ENCODE measurements at regions not wholly inside any gene's neighbourhood (a gene's known extent, or its start where the extent isn't known, plus 50 kb on each side); places are given as distances from the start of the nearest gene placed in this dataset.

DNA sequence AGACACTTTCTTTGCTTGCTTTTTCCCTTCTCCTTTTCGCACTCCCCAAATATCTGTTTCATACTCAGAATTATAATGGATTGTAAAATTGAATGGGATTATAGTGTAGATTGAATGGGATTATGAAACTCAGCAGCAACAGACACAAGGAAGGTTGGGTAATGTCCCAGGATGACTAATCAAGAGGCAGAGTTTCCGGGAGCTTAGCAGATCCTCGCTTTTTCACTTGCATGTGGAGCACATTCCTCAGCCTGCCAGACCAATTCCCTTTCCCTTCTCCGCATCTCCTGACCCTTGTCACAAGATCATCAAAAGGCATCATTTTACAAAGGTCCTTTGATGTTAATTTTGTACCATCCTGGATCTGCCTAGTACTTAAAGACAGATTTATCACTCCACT is 55.1 kb upstream of the SLC1A1 start:
- no peak for DNase-seq

DNA sequence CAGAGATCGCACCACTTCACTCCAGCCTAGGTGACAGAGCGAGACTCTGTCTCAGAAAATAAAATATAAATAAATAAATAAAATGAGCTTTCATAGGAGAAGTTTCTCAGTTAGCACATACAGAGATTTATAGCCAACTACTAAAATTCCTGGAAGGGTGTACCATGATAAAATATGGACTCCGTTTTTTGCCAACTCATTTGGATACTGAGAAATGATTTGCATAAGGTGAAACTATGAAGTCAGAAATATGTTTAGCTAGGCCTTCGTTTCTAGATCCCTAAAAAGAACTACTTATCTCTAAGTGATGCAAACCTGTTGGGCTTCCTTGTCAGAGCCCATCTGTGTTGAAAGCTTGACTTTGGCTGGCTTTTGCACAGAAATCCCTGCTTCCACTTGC is 56.9 kb upstream of the SLC1A1 start:
- no peak for DNase-seq

DNA sequence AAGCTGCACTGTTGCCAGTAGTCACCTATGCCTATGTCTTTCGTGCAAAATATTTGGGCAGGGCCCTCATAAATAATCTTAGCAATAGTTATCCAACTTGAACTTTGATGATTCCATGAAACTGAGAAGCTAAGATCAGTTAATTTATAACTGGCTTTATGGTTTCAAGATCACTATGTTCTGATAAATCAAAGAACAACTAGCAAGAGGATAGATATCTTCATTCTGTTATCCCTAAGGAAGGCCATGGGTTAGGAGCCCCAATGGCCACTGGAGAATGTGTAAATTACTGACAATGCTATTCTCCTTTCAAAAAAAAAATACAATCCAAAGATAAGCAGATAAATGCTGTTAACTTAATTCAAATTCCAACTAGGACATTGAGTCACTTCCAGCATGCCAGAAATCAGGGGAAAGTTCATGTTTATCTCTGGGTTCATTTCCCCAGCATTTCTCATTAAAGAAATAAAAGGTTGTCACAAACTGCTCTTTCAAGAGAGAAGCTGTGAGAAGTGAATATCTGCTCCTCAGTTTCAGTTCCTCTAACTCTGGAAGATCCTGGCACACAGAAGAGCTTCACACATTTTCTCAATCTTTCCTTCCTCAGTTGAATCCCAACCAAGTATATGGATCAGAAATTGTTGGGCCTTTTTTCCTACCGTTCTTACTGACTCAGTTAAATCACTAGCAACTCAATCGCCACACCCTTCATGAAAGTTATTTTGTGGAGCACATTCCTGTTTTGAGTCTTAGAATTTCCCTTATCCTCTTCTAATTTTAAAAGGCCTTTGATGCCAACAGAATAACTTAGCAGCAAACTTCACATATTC is 59.6 kb upstream of the SLC1A1 start:
- no peak for DNase-seq

DNA sequence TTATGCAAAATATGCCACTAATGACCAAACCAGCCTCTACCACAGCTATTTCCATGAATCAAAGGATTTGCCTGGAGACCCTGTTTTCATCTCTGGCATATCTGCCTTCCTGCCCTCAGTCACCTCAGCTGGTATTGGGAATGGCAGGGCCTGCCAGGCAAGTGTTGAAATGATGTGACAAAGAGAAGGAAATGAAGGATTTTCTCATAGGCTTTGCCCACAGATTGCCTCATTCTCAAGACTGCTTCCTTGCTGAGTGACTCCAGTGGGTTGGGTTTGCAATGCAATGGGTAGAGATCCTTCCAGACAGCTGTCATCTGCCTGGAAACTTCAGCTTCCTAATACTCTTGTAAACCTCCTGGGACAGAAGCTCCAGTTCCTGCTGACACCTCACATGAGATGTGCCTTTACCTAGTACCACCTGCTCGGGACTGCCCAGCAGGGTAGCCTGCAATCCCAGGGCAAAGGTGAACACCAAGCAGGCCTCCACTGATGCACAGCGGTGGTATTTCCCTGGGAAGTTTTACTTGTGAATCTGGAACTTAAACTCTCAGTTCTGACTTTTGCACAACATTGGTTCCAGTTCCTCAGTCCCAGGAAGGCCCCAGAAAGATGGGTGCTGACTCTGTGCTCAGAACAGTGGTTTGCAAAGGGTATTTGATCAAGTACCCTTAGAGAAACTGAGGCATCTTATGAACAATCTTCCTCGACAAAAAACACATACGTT is 64.8 kb upstream of the SLC1A1 start:
- DNase-seq = no peak

DNA sequence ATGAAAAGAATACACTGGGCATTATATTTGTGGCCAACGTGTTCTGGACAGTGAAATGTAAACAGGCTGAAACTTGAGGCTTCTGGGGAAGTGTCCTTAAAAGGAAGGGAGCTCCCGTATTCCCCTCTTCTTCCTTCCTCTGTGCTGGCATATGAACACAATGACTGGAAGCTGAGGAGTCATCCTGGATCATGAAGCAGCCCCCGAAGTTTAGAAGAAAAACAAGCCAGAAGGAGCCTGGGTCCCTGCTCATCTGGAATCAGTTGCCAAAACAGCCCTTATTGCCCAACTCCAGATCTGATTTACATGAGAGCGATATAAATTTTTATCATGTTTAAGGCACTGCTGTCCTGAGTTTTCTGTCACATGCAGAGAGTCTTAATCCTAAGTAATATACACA is 65.4 kb upstream of the SLC1A1 start:
- no peak for DNase-seq

DNA sequence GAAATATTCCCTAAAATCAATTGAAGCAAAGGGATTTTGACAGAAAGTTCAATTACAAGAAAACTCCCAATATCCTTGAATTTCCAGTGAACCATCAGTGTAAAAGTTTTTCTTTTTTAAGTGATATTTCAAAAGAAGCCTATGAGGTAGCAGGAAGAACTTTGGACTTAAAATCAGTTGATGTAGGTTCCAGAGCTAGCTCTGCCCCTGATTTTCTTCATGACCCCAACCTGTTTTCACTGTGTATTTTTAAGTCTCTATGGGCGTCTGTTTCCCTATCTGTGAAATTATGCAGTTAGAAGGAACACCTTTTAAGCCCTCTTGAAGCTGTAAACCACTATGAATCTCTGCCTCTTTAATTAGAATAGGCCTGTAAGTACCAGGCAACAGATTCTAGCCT is 66.2 kb upstream of the SLC1A1 start:
- no peak for DNase-seq

DNA sequence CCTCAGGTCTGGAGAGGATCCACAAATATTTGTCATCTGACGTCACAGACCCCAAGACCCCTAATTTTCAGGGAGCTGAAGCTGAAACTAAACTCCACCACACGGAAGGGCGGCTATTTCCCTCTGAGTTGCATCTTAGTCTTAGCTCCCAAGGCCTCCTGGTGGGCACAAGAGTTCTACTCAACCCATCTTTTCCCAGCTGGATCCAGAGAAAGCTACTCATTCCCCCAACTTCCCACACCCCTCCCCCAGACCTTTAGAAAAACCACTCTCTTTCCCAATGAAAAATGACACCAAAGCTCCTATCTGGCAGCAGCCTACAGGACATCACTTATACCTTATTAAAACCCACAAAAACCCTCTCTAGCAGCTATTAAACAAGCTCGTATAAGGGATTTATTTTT is 67.1 kb upstream of the SLC1A1 start:
- DNase-seq = no peak

DNA sequence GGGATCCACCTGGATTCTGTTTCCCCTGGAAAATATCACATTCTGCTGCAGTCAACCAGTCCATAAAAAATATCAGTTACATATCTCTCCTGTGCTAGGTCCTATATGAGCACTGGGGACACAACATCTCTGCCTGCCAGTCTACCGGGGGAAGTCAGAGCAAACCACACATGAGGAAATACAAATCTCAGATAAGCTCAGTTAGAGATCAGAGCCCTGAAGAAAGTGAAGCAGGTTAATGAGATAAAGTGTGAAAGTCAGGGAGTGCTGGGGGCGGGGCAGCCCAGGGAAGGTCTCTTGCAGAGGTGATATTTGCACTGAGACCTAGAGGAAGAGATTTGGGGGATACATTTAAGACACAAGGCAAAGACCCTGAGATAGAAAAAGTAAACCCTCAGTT is 67.8 kb upstream of the SLC1A1 start:
- no peak for DNase-seq

DNA sequence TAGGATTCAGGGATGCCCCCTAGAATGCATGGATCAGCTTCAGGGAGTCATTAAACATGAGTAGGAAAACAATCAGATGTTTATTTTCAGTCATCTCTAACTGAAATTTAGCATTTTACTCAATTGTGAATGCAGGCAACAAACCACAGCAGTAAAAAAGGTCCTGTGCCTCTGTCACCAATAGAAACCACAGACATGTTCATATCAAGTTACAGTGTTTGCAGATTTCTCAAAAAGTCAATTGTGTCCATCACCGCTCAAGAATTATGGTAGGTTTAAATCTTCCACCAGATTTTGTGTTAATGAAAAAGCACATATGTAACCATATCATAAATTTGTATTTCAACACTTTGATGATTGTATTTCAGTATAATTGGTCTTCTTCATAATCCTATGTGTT is 68.4 kb upstream of the SLC1A1 start:
- DNase-seq = no peak

DNA sequence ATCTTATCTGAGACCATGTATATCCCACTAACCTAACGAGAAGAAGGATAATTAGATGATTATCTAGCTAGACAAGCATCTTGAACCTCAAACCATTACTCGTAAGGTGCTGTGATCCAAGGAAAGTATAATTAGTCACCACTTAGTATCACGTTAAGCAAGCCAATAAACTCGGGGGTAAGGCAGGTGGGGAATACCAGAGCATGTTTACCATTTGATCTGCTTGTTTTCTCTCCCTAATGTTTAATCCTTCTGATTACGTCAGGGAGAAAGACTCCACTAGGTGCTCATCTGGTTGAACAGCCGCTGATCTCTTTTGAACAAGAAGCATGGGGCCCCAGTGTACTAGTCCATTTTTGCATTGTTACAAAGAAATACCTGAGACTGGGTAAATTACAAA is 69.9 kb upstream of the SLC1A1 start:
- no peak for DNase-seq

DNA sequence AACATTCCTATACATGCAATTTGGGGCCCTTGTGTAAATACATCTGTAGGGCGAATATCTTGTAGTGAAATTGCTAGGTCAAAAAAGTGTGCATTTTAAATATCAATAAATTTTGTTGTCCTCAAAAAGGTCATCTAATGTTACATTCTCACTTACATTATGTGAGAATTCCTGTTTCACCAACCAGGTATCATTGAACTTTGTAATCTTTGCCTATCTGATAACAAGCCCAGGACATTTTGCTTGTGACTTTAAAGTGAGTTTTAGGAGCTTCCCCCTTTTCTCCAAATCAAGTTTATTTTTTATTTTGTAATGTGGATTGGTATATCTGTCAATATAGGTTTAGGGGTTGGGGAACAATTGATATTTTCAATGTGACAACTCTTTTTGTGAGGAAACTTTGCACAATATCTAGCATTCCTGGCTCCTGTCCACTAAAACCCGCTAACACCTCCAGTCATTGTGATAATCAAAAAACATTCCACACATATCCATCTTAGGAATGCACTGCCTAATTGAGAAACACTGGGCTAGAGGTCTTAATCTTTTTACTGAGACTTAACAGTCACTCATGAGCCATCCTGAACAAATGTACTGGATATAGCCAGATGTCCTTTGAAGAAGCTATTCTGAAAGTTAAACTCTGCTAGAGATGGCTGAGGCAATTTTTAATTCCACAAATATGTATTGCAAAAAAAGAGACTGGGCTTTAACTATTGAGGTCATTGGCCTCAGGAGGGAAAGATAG is 72.5 kb upstream of the SLC1A1 start:
- no peak for DNase-seq

DNA sequence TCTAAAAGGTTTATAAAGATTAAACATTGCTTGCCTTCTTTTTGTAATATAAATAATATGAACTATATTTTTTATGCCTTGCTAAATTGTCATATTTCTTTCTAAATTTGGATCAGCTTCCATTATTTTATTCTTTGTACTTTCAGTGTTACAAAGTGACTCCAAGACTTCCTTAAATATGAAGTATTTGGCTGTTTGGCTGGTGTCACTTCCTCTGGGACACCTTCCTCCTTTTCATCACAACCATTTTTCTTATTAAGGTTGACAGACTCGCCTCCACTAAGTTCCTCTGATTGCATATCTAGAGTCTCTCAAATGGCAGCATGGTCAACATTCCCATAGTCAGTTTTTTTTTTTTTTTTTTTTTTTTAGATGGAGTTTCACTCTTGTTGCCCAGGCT is 73.8 kb upstream of the SLC1A1 start:
- no peak for DNase-seq

DNA sequence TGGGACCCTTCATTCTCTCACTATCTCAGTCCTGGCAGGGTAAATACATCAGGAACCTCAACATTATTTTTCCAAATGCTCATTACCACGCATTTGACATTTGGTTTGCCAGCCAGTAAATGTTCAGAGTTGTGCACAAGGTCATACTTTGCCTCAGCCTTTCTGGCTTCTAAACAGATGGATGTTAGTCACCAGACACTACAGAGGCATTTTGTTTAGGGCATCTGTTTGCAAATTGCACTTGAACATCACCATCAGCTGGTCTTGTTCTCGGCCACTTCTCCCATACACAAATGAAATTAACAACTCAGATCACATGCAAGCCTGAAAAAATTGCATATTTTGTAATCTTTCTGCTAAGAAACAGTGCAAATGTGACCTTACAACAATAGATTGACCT is 75.0 kb upstream of the SLC1A1 start:
- DNase-seq = no peak

DNA sequence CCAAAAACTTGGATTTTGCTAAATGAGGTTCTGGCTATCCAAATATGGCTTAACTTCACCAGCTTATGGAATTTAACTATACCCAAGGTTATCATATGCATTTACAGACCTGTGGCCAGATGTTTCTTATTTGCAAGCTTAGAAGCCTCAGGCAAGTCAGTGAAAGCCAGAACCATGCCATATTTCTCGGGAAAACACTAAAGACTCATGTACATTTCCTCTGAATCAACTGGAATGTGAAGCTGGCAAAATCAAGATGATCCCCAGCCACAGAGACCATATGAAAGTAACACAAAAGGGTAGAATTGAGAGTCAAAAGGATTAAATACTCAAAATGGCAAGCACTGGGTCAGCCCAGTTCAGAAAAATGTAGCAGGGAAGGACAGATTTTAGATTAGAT is 76.4 kb upstream of the SLC1A1 start:
- DNase-seq = no peak

DNA sequence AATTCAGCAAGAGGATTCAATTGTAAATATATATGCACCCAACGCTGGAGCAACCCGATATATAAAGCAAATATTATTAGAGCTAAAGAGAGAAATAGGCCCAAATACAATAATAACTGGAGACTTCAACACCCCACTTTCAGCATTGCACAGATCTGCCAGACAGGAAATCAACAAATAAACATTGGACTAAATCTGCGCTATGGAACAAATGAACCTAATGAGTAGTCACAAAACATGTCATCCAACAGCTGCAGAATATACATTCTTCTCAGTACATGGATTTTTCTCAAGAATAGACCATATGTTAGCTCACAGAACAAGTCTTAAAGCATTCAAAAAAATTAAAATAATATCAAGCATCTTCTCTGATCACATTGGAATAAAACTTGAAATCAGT is 86.1 kb upstream of the SLC1A1 start:
- DNase-seq = no peak

DNA sequence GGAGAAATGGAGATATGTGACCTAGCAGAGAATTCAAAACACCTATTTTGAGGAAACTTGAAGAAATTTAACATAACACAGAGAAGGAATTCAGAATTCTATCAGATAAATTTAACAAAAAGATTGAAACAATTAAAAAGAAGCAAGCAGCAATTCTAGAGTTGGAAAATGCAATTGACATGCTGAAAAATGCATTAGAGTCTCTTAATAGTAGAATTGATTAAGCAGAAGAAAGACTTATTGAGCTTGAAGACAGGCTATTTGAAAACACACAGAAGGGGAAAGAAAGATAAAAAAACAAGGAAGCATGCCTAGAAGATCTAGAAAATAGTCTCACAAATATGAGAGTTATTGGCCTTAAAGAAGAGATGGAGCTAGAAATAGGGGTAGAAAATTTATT is 87.8 kb upstream of the SLC1A1 start:
- no peak for DNase-seq

DNA sequence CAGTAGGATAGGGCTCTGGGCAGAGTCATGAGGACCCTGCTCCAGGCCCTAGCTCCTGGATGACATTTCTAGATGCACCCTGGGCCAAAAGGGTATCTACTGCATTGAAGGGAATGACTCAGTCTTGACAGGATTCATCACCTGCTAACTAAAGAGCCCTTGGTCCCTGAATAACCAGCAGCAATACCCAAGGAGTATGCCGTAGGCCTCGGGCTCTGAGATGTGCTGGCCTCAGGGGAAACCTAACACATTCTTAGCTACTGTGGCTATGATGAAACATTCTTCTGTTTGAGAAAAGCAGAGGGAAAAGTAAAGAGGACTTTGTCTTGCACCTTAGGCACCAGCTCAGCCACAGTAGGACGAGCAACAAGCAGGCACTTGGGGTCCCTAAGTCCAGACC is 89.5 kb upstream of the SLC1A1 start:
- no peak for DNase-seq

DNA sequence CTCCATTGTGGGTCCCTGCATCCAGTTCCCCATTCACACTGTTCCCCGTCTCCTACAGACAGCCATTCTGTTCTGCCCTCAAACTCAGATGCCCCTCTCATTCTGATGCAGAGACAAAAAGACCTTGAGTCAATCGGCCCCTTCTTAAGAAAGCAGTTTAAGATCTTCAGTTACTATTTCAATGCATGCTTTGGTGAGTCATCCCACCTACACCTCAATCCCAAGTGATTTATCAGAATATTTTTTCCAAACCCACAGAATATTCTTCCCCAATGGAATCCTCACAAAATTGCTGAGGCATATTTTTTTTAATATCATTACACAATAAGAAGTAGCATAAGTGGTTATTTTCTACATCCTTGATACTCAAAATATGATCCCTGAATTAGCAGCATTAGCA is 92.4 kb upstream of the SLC1A1 start:
- no peak for DNase-seq

DNA sequence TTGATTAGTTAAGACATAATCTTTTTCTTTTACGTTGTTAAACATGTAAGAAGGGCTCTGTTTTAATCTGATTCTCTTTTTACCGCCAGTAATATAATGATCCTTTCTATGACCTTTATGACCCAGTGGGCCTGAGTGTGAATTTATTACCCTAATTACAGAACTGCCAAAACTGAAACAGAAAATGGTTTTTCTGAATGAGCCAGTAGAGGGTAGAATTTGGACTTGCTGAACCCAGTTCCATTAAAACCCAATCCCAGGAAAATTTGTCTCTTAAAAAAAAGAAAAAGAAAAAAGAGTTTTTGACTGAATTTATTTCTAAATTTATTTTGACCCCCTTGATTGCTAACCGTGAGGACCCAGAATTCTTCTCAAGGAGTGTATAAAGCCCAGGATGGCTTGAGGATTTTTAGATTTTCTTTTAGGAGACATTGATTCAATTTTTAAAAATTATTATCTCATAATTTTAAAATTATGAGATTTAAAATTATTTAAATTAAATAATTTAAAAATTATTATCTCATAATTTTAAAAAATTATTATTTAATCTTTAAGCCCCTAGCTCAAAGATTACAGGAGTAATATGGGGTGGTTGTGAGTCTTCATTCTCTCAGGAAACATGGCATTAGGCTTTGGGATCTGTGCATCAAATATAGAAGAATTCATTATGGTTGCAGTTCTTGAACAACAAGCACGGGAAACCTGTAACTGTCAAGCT is 94.1 kb upstream of the GLIS3 start:
- no peak for DNase-seq

DNA sequence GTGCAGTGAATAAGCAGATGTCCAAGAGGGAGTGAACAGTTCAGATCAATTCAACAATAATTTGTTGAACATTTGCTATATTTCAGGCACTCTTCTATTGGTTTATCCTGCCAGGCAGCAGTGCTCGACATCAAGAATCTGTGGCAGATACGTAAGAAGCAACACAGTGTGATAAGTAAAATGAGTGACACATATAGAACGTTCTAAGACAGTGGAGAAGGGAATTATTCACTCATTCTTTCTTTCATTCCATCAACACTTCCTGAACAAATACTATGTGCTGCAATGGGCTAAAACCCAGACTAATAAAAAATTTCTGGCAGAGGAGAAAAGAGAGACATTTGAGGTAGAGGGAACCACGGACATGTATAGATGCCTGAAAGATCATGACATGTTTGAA is 89.9 kb upstream of the GLIS3 start:
- DNase-seq = no peak

DNA sequence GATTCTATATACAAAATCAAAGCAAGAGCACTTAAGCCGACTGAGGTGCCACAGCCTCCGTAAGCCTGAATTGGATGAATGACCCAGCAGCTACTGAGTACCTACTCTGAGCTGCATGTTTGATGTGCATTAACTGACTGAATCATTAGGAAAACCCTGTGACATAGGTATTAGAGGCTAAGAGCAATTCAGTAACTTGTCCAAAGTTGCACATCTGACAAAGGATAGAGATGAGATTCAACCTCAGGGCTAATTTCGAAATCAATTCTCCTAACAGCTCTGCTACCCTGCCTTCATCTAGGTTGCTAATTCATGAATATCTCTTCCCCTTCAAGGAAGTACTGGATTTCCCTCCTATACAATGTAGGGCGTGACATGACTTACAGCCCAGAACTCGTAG is 89.1 kb upstream of the GLIS3 start:
- no peak for DNase-seq

DNA sequence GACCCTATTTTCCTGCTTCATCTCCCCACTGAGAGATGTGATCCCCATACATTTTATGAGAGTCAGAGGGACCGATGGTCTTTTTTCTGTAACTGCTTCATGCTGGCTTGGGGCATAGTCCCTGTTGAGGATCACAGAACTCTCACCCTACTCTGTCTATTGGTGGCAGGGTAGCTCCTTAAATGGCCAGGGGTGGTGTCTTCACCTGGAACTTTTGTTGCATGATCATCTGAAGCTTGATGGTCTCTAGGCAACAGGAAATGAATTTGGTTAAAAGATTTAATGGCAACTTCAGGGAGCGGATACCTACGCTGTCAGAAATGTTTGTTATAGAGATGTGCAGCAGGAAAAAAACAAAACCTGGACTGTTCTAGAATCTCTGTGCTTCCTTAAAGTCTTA is 87.0 kb upstream of the GLIS3 start:
- DNase-seq = no peak

DNA sequence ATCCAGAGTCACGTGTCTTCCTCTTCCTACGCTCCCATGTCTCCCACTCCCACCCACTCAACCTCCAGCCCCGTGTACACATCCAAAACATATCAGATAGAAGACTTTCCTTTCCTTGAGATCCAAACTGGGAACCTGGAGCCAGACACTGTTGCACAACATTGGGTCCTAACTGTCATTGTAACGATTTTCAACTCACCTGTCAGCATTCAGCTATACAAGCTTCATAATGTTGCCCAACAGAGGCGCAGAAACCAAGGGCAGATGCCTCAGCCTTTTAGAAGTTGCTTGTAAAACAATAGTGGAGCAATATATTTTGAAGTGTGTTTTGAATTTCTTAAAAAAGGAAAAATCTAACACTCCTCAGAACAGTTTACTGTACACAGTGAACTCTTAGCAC is 84.9 kb upstream of the GLIS3 start:
- no peak for DNase-seq
